ENCODE measurements at regions not wholly inside any gene's neighbourhood (a gene's known extent, or its start where the extent isn't known, plus 50 kb on each side); places are given as distances from the start of the nearest gene placed in this dataset.

- no peak overlapping the region for H3K27ac Mint-ChIP-seq
- H3K36me3 Mint-ChIP-seq, result no peaks in the 10 kb centered on the region
- H3K4me1 Mint-ChIP-seq, result no peaks in the 10 kb centered on the region
- no peak overlapping the region for H3K4me3 Mint-ChIP-seq
- DNase-seq (ENCODE audit: low spot score in 2 of 2) (no peak), ATAC-seq (no peak)
- peaks cover 6% of the 10 kb centered on the region for H3K9me3 Mint-ChIP-seq
These were observed 252.5 kb downstream of the SLC6A15 start for GRCh38 chr12:84660139-84660538.

- no peaks in the 10 kb centered on the region for H3K36me3 Mint-ChIP-seq
- no peak for DNase-seq (ENCODE audit: low spot score in 2 of 2)
These were observed 253.7 kb downstream of the SLC6A15 start for GRCh38 chr12:84658877-84659276.

DNA sequence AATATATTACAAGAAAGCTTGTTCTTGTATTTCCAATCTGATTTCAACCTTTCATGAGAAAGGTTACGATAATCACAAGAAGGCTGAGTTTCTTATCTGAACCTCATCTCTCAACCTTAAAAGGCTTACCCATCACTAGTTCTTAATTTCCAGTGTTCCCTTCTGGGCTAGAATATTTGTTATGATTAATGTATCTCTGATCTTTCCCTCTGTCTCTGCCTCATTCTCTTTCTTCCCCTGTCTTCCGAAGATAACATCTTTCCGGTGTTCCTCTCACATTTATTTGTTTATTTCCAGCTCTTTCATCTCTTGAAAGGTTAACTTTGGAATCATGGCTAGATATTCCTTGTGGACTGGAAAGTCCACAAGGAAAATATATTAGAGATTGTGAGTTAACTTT, 255.9 kb downstream of the SLC6A15 start:
- ATAC-seq, result no peak

More at GRCh38 chr12:84658877-84659276, 253.7 kb downstream of the SLC6A15 start:
- H3K4me1 Mint-ChIP-seq, result no peaks in the 10 kb centered on the region
- H3K27ac Mint-ChIP-seq, result no peak overlapping the region
- H3K4me3 Mint-ChIP-seq, result no peak overlapping the region
- H3K9me3 Mint-ChIP-seq, result peaks cover 9% of the 10 kb centered on the region
- ATAC-seq, result no peak

DNA sequence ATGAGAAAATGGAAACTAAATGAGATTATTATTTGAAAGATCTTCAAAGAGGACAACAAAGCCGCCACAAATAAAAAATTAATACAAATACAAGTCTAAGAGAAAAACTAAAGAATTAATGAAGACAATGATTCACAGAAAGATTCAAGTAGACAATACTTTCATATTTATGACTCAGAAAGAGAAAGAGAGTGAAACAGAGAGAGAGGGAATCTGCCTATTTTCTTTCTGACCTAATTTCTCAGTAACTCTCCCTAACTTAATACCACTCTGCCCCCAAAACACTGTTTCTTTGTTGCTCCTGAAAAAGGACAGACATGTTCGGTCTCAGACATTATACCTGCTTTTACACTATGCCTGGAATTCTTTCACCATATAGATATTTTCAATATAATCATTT, 259.1 kb downstream of the SLC6A15 start:
- ATAC-seq (no peak), DNase-seq (ENCODE audit: low spot score in 2 of 2) (no peak)
- Mint-ChIP-seq H3K27ac (no peak overlapping the region), H3K36me3 (no peaks in the 10 kb centered on the region), H3K4me3 (no peak overlapping the region), H3K9me3 (peaks cover 18% of the 10 kb centered on the region), H3K4me1 (no peaks in the 10 kb centered on the region)

More for the DNA sequence above, 255.9 kb downstream of the SLC6A15 start:
- Mint-ChIP-seq H3K27ac (no peak overlapping the region), H3K4me3 (no peak overlapping the region), H3K9me3 (peaks cover 14% of the 10 kb centered on the region), H3K4me1 (no peaks in the 10 kb centered on the region), H3K36me3 (no peaks in the 10 kb centered on the region)
- no peak for DNase-seq (ENCODE audit: low spot score in 2 of 2)

- ATAC-seq (no peak), DNase-seq (ENCODE audit: low spot score in 2 of 2) (no peak)
- H3K4me1 Mint-ChIP-seq, result no peaks in the 10 kb centered on the region
- no peak overlapping the region for H3K4me3 Mint-ChIP-seq
- no peak overlapping the region for H3K27ac Mint-ChIP-seq
- H3K9me3 Mint-ChIP-seq, result peaks cover 7% of the 10 kb centered on the region
- no peaks in the 10 kb centered on the region for H3K36me3 Mint-ChIP-seq
These were observed 264.2 kb downstream of the SLC6A15 start for GRCh38 chr12:84648425-84648824.

DNA sequence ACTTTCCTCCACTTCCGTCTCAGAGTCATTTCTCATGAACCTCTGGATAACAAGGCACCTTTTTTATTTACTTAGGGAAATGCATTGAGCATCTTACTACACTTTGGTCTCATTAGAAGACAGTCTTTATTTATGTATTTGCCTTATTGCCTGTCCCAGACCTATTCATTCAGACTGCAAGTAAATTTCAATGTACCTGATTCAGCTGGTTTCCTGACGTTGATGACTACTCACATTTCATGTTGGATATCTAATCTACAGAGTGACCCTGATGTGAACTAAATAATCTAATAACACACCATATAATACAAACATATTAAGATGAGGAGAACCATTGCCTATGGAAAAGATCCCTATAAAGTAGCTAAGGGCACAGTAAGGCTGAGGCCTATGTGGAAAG, 267.7 kb downstream of the SLC6A15 start:
- Mint-ChIP-seq H3K36me3 (no peaks in the 10 kb centered on the region), H3K27ac (no peak overlapping the region), H3K4me1 (no peaks in the 10 kb centered on the region), H3K4me3 (no peak overlapping the region), H3K9me3 (peaks cover 5% of the 10 kb centered on the region)
- no peak for DNase-seq (ENCODE audit: low spot score in 2 of 2)
- ATAC-seq, result no peak

GRCh38 chr12:84643993-84644392, 268.6 kb downstream of the SLC6A15 start:
- peaks cover 2% of the 10 kb centered on the region for H3K9me3 Mint-ChIP-seq
- no peaks in the 10 kb centered on the region for H3K4me1 Mint-ChIP-seq
- no peak for ATAC-seq
- no peak overlapping the region for H3K27ac Mint-ChIP-seq
- DNase-seq (ENCODE audit: low spot score in 2 of 2), result no peak
- H3K4me3 Mint-ChIP-seq, result no peak overlapping the region
- no peaks in the 10 kb centered on the region for H3K36me3 Mint-ChIP-seq

- DNase-seq (ENCODE audit: low spot score in 2 of 2), result no peak
- H3K4me3 Mint-ChIP-seq, result no peak overlapping the region
- ATAC-seq, result no peak
These were observed 270.6 kb downstream of the SLC6A15 start for GRCh38 chr12:84641940-84642545.

GRCh38 chr12:84638811-84639368, 273.7 kb downstream of the SLC6A15 start:
- Mint-ChIP-seq H3K4me1 (no peaks in the 10 kb centered on the region), H3K27ac (no peak overlapping the region), H3K9me3 (peaks cover 3% of the 10 kb centered on the region), H3K36me3 (no peaks in the 10 kb centered on the region), H3K4me3 (no peak overlapping the region)
- DNase-seq (ENCODE audit: low spot score in 2 of 2) (no peak), ATAC-seq (no peak)

More at GRCh38 chr12:84641940-84642545, 270.6 kb downstream of the SLC6A15 start:
- Mint-ChIP-seq H3K9me3 (peaks cover 2% of the 10 kb centered on the region), H3K36me3 (no peaks in the 10 kb centered on the region), H3K4me1 (no peaks in the 10 kb centered on the region), H3K27ac (no peak overlapping the region)

DNA sequence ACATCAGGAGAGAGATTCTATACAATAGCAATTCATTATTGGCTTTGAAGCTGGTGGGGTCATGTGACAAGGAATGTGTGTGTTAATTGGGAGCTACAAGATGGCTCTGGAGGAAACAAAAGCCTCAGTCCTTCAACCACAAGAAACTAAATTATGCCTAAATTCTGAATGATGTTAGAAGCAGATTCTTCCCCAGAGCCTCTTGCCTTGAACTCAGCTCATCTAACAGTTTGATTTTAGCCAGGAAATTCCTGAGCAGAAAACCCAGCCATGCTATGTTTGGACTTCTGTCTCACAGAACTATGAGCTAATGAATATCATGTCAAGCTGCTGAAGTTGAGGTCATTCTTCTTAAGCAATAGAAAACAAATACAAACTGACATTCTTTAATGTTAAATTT, 274.7 kb downstream of the SLC6A15 start:
- no peak overlapping the region for H3K27ac Mint-ChIP-seq
- ATAC-seq, result no peak
- no peak overlapping the region for H3K4me3 Mint-ChIP-seq
- H3K36me3 Mint-ChIP-seq, result no peaks in the 10 kb centered on the region
- H3K9me3 Mint-ChIP-seq, result peaks cover 3% of the 10 kb centered on the region
- H3K4me1 Mint-ChIP-seq, result no peaks in the 10 kb centered on the region
- no peak for DNase-seq (ENCODE audit: low spot score in 2 of 2)

- ATAC-seq, result no peak
- H3K9me3 Mint-ChIP-seq, result peaks cover 3% of the 10 kb centered on the region
These were observed 275.8 kb downstream of the SLC6A15 start for GRCh38 chr12:84636801-84637290.

DNA sequence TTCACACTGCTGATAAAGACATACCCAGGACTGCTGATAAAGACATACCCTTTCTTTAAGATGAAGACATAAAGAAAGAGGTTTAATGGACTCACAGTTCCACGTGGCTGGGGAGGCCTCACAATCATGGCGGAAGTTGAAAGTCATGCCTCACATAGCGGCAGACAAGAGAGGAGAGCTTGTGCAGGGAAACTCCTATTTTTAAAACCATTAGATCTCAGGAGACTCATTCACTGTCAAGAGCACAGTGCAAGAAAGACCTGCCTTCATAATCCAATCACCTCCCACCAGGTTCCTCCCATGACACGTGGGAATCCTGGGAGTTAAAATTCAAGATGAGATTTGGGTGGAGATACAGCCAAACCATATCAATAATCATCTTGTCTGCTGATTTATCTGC, 278.1 kb downstream of the SLC6A15 start:
- ATAC-seq, result no peak
- H3K9me3 Mint-ChIP-seq, result peaks cover 6% of the 10 kb centered on the region
- H3K27ac Mint-ChIP-seq, result no peak overlapping the region

More at GRCh38 chr12:84636801-84637290, 275.8 kb downstream of the SLC6A15 start:
- Mint-ChIP-seq H3K27ac (no peak overlapping the region), H3K36me3 (no peaks in the 10 kb centered on the region), H3K4me1 (no peaks in the 10 kb centered on the region), H3K4me3 (no peak overlapping the region)
- DNase-seq (ENCODE audit: low spot score in 2 of 2), result no peak

DNA sequence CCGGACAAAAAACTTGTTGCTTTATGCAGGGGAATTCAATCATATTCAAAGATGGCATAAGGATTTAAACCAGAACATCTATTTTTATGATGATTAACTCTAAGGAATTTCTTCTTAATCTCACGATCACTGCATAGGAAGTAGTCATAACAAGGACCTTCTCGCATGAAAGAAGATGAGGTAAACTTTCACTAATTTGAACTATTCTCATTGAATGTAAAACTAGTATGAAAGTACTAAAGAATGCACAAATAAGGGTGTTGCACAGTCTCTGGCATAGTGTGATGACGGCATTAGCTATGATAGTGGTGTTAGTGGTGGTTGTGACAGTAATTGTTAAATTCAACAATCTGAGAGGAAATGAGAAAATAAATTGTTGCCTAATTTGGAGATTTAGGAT, 280.0 kb downstream of the SLC6A15 start:
- no peak for DNase-seq (ENCODE audit: low spot score in 2 of 2)
- ATAC-seq, result no peak
- Mint-ChIP-seq H3K4me3 (no peak overlapping the region), H3K36me3 (no peaks in the 10 kb centered on the region), H3K9me3 (peaks cover 12% of the 10 kb centered on the region), H3K27ac (no peak overlapping the region), H3K4me1 (no peaks in the 10 kb centered on the region)

More for the DNA sequence above, 278.1 kb downstream of the SLC6A15 start:
- Mint-ChIP-seq H3K4me3 (no peak overlapping the region), H3K36me3 (no peaks in the 10 kb centered on the region), H3K4me1 (no peaks in the 10 kb centered on the region)
- no peak for DNase-seq (ENCODE audit: low spot score in 2 of 2)

GRCh38 chr12:84631020-84631419, 281.6 kb downstream of the SLC6A15 start:
- no peak for ATAC-seq

DNA sequence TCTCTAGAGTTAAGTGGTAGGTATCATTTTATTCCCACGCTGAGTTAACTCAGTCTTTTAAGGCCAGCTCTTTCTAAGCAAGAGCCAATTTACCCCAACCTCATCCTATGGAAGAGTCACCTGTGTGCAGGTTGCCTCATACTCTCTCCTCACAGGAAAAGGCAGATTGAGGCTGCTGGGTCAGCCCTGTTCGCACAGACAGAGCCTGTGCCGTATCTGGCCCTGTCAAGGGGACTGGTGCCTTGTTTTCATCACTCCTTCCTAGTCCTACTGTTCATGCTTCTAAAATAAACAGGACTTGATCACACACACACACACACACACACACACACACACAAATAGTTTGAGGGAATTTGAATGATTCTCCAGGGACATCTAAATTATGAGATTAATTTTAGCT, 285.0 kb downstream of the SLC6A15 start:
- no peak overlapping the region for H3K27ac Mint-ChIP-seq

More at GRCh38 chr12:84631020-84631419, 281.6 kb downstream of the SLC6A15 start:
- Mint-ChIP-seq H3K36me3 (no peaks in the 10 kb centered on the region), H3K4me1 (no peaks in the 10 kb centered on the region), H3K4me3 (no peak overlapping the region), H3K27ac (no peak overlapping the region), H3K9me3 (peaks cover 12% of the 10 kb centered on the region)
- DNase-seq (ENCODE audit: low spot score in 2 of 2), result no peak

GRCh38 chr12:84624601-84625000, 288.0 kb downstream of the SLC6A15 start:
- Mint-ChIP-seq H3K4me3 (no peak overlapping the region), H3K36me3 (no peaks in the 10 kb centered on the region), H3K27ac (no peak overlapping the region), H3K4me1 (no peaks in the 10 kb centered on the region), H3K9me3 (peaks cover 6% of the 10 kb centered on the region)
- DNase-seq (ENCODE audit: low spot score in 2 of 2) (no peak), ATAC-seq (no peak)

More for the DNA sequence above, 285.0 kb downstream of the SLC6A15 start:
- Mint-ChIP-seq H3K36me3 (no peaks in the 10 kb centered on the region), H3K4me3 (no peak overlapping the region), H3K4me1 (no peaks in the 10 kb centered on the region), H3K9me3 (peaks cover 9% of the 10 kb centered on the region)
- ATAC-seq, result no peak
- no peak for DNase-seq (ENCODE audit: low spot score in 2 of 2)

All from stimulated activated effector memory CD8-positive, alpha-beta T cell treated with anti-CD3 and anti-CD28 coated beads, Interleukin-12 subunit alpha, Interleukin-12 subunit beta, amount 100 ng/mL, for 72 hours (primary cell).